ENCODE measurements at regions not wholly inside any gene's neighbourhood (a gene's known extent, or its start where the extent isn't known, plus 50 kb on each side); places are given as distances from the start of the nearest gene placed in this dataset.

DNA sequence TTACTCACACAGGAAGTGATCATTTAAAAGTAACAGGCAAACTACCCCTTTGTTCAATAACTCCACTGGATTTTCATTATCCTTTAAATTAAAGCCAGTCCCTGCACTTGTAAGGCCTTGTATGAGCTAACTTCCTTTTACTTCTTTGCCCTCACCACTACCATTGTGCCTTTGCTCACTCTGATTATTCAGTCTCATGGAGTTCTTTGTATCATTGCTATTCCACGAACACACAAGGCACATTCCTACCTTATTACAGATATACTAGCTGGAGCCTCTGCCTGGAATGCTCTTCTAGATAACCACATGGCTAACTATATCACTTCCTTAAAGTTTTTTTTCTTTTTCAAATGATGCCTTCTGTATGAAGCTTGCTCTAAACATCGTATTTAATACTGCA is 748.6 kb upstream of the HS3ST5 start:
- POLR2A ChIA-PET = no interaction called here
- no peak for DNase-seq (ENCODE audit: low read depth)
- Histone ChIP-seq H3K4me3 (ENCODE audit: low read depth, low read length) (no peak overlapping the region), H3K27me3 (ENCODE audit: control insufficient read depth, insufficient read depth, low read length) (no peaks in the 10 kb centered on the region), H3K36me3 (ENCODE audit: control insufficient read depth, insufficient read depth, low read length) (no peaks in the 10 kb centered on the region)
- CTCF ChIA-PET = no interaction called here
- TF ChIP-seq, protein P1, sequence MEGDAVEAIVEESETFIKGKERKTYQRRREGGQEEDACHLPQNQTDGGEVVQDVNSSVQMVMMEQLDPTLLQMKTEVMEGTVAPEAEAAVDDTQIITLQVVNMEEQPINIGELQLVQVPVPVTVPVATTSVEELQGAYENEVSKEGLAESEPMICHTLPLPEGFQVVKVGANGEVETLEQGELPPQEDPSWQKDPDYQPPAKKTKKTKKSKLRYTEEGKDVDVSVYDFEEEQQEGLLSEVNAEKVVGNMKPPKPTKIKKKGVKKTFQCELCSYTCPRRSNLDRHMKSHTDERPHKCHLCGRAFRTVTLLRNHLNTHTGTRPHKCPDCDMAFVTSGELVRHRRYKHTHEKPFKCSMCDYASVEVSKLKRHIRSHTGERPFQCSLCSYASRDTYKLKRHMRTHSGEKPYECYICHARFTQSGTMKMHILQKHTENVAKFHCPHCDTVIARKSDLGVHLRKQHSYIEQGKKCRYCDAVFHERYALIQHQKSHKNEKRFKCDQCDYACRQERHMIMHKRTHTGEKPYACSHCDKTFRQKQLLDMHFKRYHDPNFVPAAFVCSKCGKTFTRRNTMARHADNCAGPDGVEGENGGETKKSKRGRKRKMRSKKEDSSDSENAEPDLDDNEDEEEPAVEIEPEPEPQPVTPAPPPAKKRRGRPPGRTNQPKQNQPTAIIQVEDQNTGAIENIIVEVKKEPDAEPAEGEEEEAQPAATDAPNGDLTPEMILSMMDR (IDR thresholded peaks at IDR 0.05; ENCODE audit: insufficient read depth, low read depth, low read length) = no peak

DNA sequence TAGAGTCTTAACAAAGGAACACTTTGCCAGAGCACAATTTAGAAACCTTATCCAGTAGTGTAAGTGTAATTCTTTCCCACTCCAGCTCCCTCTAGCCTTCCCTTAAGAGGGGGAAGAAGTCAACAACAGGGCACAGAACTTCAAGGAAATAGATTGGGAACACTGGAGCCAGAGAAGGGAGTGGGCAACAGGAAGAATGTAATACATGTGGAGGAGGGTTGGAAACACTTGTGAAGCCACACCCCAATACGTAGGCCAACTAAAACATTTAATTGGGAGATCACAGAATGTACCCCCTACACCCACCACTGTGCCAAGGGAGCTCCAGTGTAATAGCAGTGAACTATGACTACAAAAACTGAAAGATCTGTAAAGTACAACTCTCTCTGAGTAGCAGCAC is 735.7 kb upstream of the HS3ST5 start:
- ChIA-PET CTCF (no interaction called here), POLR2A (no interaction called here)
- DNase-seq (ENCODE audit: low read depth) = no peak
- H3K36me3 ChIP-seq (ENCODE audit: control insufficient read depth, insufficient read depth, low read length) = no peaks in the 10 kb centered on the region
- H3K27me3 ChIP-seq (ENCODE audit: control insufficient read depth, insufficient read depth, low read length) = no peaks in the 10 kb centered on the region
- H3K4me3 ChIP-seq (ENCODE audit: low read depth, low read length) = no peak overlapping the region
- TF ChIP-seq, protein P1 (IDR thresholded peaks at IDR 0.05; ENCODE audit: insufficient read depth, low read depth, low read length) = no peak

DNA sequence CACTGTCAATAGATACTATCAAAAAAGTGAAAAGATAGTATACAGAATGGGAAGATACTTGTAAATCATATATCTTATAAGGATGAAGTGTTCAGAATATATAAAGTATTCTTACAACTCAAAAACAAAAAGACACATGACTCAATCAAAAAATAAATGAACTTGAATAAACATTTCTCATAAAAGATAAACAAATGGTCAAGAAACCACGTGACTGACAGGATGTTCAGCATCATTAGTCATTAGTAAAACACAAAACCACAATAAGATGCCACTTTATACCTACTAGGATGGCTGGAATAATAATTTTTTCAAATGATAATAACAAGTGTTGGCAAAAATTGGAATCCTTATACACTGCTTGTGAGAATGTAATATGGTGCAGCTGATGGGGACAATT is 729.1 kb upstream of the HS3ST5 start:
- POLR2A ChIA-PET = no interaction called here
- H3K27me3 ChIP-seq (ENCODE audit: control insufficient read depth, insufficient read depth, low read length) = no peaks in the 10 kb centered on the region
- TF ChIP-seq, protein P1 (IDR thresholded peaks at IDR 0.05; ENCODE audit: insufficient read depth, low read depth, low read length) = no peak
- H3K36me3 ChIP-seq (ENCODE audit: control insufficient read depth, insufficient read depth, low read length) = no peaks in the 10 kb centered on the region
- H3K4me3 ChIP-seq (ENCODE audit: low read depth, low read length) = no peak overlapping the region
- no peak for DNase-seq (ENCODE audit: low read depth)
- CTCF ChIA-PET = no interaction called here

DNA sequence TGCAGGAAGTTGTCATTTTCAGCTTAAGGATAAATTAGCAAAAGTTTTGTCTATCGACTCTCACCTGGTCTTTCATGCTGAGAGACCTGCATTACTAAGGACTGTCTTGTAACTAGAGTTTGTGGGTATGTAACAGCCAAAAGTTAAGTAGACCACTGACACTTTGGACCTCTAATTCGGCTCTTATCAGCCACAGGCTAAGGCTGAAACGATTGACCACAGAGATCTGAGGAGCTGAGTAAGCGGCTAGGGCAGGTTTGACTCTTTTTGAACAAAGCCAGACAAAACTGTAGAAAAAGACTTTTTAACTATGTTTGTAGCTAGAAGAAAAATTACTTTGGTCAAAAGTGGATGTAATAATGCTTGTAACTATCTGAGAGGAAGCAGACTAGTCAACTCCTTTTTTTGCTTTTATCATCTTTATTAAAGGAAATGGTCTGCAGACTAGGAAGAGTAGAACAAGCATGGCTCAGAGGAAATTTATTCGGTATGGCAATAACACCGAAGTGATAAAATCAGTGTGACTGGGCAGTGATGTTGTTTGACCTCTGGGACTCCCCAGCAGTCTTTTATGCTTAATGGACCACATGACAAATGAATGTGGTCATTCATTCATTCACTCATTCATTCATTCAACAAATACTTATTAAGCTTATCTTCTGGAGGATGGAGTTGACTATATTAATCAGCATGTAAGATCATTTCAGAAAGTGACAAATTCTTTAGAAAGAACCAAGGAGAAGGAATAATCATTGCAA is 725.0 kb upstream of the HS3ST5 start:
- no peak for DNase-seq (ENCODE audit: low read depth)
- Histone ChIP-seq H3K36me3 (ENCODE audit: control insufficient read depth, insufficient read depth, low read length) (no peaks in the 10 kb centered on the region), H3K4me3 (ENCODE audit: low read depth, low read length) (no peak overlapping the region), H3K27me3 (ENCODE audit: control insufficient read depth, insufficient read depth, low read length) (no peaks in the 10 kb centered on the region)
- CTCF ChIA-PET = no interaction called here
- TF ChIP-seq, protein P1 (IDR thresholded peaks at IDR 0.05; ENCODE audit: insufficient read depth, low read depth, low read length) = no peak
- POLR2A ChIA-PET = no interaction called here

DNA sequence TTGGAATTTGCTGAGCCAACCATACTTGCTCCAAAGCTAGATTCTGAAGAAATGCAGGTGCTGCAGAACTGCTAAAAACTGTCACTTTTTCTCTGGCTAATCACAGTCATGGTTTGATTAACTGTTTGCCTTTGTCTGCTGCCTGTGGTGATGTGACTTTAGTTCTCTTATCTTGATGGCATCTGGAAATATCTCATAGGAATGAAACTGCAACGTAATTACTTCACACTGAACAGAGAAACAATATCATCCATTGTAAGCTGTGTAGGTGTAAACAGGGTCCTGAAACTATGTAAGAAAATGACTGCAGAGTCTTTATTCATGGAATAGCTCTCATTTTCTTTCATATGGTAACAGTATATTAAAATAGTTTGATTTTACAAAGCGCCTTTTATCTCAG is 721.9 kb upstream of the HS3ST5 start:
- ChIA-PET CTCF (no interaction called here), POLR2A (no interaction called here)
- TF ChIP-seq, protein P1 (IDR thresholded peaks at IDR 0.05; ENCODE audit: insufficient read depth, low read depth, low read length) = no peak
- no peaks in the 10 kb centered on the region for H3K27me3 ChIP-seq (ENCODE audit: control insufficient read depth, insufficient read depth, low read length)
- DNase-seq (ENCODE audit: low read depth) = no peak
- no peak overlapping the region for H3K4me3 ChIP-seq (ENCODE audit: low read depth, low read length)
- H3K36me3 ChIP-seq (ENCODE audit: control insufficient read depth, insufficient read depth, low read length) = no peaks in the 10 kb centered on the region
